ENCODE measurements at regions not wholly inside any gene's neighbourhood (a gene's known extent, or its start where the extent isn't known, plus 50 kb on each side); places are given as distances from the start of the nearest gene placed in this dataset.

DNA sequence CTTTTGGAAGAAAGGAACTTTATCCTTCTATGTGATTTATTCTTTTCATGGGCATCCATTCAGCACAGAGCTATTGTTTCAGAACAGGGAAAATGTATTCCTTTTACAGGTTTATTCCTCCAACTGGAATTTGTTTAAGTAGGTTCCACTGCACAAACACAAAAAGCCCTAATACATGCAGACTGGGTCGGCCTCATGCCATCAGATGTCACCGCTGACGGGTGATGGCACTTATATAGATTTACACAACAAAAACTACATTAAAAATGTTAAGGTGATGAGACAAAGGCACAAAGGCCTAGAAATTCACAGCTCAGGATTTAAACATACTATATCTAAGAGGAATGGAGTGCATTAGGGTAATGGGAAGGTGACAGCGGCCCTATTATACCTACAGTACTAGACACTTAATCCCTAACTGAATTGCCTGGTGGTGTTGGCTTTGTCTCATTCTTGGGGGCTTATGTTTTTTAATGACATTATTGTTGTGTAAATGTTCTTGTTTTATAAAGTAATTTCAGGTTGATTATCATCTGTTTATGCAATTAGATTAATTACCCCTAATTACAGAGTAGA lies 276.4 kb upstream of the PSMD7 start:
- no peak overlapping the region for H3K27ac ChIP-seq (ENCODE audit: poor library complexity, severe bottlenecking)
- DNase-seq (ENCODE audit: low spot score) (no peak), ATAC-seq (ENCODE audit: low read depth) (no peak)
- no peaks in the 10 kb centered on the region for H3K9me3 ChIP-seq (ENCODE audit: severe bottlenecking)
- H3K4me1 ChIP-seq (ENCODE audit: insufficient read depth, poor library complexity, severe bottlenecking), result no peaks in the 10 kb centered on the region
- no peaks in the 10 kb centered on the region for H3K36me3 ChIP-seq (ENCODE audit: low read depth)
- H3K27me3 ChIP-seq (ENCODE audit: insufficient read depth, poor library complexity, severe bottlenecking), result peaks cover 43% of the 10 kb centered on the region
- H3K4me3 ChIP-seq (ENCODE audit: severe bottlenecking), result no peak overlapping the region
- TF ChIP-seq, protein P1, sequence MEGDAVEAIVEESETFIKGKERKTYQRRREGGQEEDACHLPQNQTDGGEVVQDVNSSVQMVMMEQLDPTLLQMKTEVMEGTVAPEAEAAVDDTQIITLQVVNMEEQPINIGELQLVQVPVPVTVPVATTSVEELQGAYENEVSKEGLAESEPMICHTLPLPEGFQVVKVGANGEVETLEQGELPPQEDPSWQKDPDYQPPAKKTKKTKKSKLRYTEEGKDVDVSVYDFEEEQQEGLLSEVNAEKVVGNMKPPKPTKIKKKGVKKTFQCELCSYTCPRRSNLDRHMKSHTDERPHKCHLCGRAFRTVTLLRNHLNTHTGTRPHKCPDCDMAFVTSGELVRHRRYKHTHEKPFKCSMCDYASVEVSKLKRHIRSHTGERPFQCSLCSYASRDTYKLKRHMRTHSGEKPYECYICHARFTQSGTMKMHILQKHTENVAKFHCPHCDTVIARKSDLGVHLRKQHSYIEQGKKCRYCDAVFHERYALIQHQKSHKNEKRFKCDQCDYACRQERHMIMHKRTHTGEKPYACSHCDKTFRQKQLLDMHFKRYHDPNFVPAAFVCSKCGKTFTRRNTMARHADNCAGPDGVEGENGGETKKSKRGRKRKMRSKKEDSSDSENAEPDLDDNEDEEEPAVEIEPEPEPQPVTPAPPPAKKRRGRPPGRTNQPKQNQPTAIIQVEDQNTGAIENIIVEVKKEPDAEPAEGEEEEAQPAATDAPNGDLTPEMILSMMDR (IDR thresholded peaks at IDR 0.05; ENCODE audit: poor library complexity, severe bottlenecking), result no peak

DNA sequence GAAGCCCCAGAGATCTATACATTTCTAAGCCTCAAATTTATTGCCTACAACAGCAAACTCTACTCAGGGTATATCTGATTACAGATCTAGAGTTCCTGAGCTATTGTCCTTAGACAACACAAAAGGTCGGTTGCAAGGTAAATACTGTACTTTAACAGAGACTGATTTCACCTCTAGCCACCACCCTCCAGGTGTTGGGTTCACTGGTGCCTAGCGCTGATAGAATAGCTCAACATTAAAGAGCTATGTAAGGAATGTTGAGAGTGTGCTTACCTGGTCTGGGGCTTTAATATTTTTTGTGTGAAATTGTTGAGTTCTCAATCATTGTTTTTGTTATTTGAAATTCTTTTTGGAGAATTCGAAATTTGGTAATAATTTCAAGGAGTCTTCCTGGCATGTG lies 277.0 kb upstream of the PSMD7 start:
- no peaks in the 10 kb centered on the region for H3K36me3 ChIP-seq (ENCODE audit: low read depth)
- DNase-seq (ENCODE audit: low spot score) (no peak), ATAC-seq (ENCODE audit: low read depth) (no peak)
- no peak overlapping the region for H3K27ac ChIP-seq (ENCODE audit: poor library complexity, severe bottlenecking)
- H3K4me3 ChIP-seq (ENCODE audit: severe bottlenecking), result no peak overlapping the region
- TF ChIP-seq, protein P1 (IDR thresholded peaks at IDR 0.05; ENCODE audit: poor library complexity, severe bottlenecking), result no peak
- H3K9me3 ChIP-seq (ENCODE audit: severe bottlenecking), result no peaks in the 10 kb centered on the region
- H3K27me3 ChIP-seq (ENCODE audit: insufficient read depth, poor library complexity, severe bottlenecking), result peaks cover 37% of the 10 kb centered on the region
- no peaks in the 10 kb centered on the region for H3K4me1 ChIP-seq (ENCODE audit: insufficient read depth, poor library complexity, severe bottlenecking)

GRCh38 chr16:74015953-74016352 lies 280.7 kb upstream of the PSMD7 start:
- Histone ChIP-seq H3K27ac (ENCODE audit: poor library complexity, severe bottlenecking) (no peak overlapping the region), H3K36me3 (ENCODE audit: low read depth) (no peaks in the 10 kb centered on the region), H3K9me3 (ENCODE audit: severe bottlenecking) (no peaks in the 10 kb centered on the region), H3K4me1 (ENCODE audit: insufficient read depth, poor library complexity, severe bottlenecking) (no peaks in the 10 kb centered on the region), H3K27me3 (ENCODE audit: insufficient read depth, poor library complexity, severe bottlenecking) (peaks cover 19% of the 10 kb centered on the region), H3K4me3 (ENCODE audit: severe bottlenecking) (no peak overlapping the region)
- DNase-seq (ENCODE audit: low spot score) (no peak), ATAC-seq (ENCODE audit: low read depth) (no peak)
- TF ChIP-seq, protein P1 (IDR thresholded peaks at IDR 0.05; ENCODE audit: poor library complexity, severe bottlenecking), result no peak

GRCh38 chr16:73998707-73999106 lies 297.9 kb upstream of the PSMD7 start:
- Histone ChIP-seq H3K27me3 (ENCODE audit: insufficient read depth, poor library complexity, severe bottlenecking) (peaks cover 4% of the 10 kb centered on the region), H3K9me3 (ENCODE audit: severe bottlenecking) (no peaks in the 10 kb centered on the region), H3K36me3 (ENCODE audit: low read depth) (no peaks in the 10 kb centered on the region), H3K27ac (ENCODE audit: poor library complexity, severe bottlenecking) (no peak overlapping the region), H3K4me1 (ENCODE audit: insufficient read depth, poor library complexity, severe bottlenecking) (no peaks in the 10 kb centered on the region), H3K4me3 (ENCODE audit: severe bottlenecking) (no peak overlapping the region)
- TF ChIP-seq, protein P1 (IDR thresholded peaks at IDR 0.05; ENCODE audit: poor library complexity, severe bottlenecking), result no peak
- DNase-seq (ENCODE audit: low spot score) (no peak), ATAC-seq (ENCODE audit: low read depth) (no peak)

DNA sequence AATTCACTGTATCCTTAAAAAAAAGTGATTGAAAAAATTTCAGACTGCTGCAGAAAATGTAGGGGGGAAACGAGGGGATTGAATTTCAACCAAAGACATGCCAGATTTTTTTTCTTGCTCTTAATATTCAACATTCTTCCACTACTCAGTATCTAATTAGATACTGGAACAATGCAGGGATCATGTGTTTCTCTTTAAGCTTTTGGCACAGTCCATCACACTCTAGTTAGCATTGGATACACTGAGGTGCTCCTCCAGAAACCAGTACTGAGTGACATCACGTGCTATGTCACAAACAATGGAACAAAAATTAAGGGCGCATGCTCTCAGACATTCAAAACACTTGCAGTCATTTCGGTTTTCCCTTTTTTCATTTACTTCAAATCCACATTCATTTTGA lies 298.6 kb upstream of the PSMD7 start:
- Histone ChIP-seq H3K9me3 (ENCODE audit: severe bottlenecking) (no peaks in the 10 kb centered on the region), H3K4me1 (ENCODE audit: insufficient read depth, poor library complexity, severe bottlenecking) (no peaks in the 10 kb centered on the region), H3K36me3 (ENCODE audit: low read depth) (no peaks in the 10 kb centered on the region), H3K27ac (ENCODE audit: poor library complexity, severe bottlenecking) (no peak overlapping the region), H3K4me3 (ENCODE audit: severe bottlenecking) (no peak overlapping the region), H3K27me3 (ENCODE audit: insufficient read depth, poor library complexity, severe bottlenecking) (peaks cover 4% of the 10 kb centered on the region)
- ATAC-seq (ENCODE audit: low read depth), result no peak
- DNase-seq (ENCODE audit: low spot score), result no peak
- TF ChIP-seq, protein P1 (IDR thresholded peaks at IDR 0.05; ENCODE audit: poor library complexity, severe bottlenecking), result no peak
